Caki2 (cell line): ENCODE measurements at regions not wholly inside any gene's neighbourhood (a gene's known extent, or its start where the extent isn't known, plus 50 kb on each side); places are given as distances from the start of the nearest gene placed in this dataset.
A peak's percentile ranks its signal among the peaks of the same experiment; 100 is the strongest.

Source experiments
- DNase-seq: peaks from one replicate; pipeline ENCODE4 v3.0.0-alpha.2; 2015; ENCODE audit warnings: low read depth
- in situ Hi-C: cut with HindIII; loops from 2 replicates; pipeline ENCODE4 v1.10.0; 2016; ENCODE audit warnings: low sequenced_read_pairs, low pct_unique_long_range_greater_than_20kb, mixed read lengths

DNA sequence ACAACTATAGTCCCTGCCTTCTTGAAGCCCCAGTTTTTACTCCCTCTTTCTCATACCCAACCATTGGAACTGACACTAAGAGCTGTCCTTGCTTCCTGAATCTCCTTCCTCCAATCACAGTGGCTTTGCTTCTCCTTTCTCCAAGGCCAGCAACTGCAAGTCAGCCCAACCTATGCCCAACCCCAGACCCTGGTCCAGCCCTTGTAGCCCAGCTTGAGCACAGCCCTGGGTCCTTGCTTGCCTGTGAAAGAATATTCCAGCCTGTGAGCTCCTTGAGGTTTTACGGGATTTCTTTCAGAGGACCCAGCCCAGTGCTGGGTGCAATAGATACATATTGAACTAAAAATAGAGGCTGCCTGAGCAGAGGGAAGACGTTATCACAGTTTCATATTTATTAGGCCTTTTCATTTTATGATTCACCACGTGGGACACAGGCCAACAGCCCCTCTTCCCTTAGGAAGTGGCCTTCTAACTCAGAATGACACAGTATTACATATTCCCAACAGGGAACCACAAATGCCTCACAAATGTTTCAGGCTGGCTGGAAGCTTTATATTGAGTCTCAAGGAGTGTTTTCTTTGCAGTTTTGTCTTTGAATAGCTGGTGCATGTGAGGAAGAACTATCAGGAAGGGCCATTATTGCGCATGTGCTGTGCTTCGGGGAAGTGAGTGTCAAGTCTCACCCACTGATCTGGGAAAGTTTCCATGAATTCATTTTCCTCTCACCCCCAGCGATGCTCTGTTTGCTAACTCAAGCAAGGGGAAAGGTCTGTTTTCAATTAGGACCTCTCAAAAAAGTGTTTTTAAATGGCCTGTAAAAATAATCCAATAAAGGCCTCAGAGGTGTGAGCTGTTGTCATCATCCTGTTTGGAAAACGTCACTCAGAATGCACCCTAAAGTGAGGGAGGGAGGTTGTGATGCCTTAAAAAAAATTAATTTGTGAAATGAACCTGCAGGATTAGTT lies 92.3 kb upstream of the NFIA start:
- in situ Hi-C loops: no loop called here
- DNase-seq: no peak

DNA sequence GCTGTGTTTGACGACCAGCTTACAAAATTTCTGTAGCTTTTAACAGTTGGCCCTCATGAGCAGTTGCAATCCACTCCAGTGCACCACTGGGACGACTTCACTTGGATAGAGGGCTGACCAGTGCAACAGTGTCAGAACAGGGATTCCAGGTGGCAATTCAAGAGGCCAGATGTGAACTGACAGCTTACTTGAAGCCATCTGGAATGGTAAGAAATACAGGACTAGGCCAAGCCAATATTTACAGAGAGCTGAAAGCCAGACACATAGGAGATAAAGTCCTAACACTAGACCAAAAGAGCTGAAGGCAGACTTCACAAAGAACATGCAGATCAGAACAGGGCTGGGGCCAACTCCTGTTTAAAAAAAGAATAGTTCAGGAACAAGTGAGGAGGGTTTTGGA lies 93.5 kb upstream of the NFIA start:
- DNase-seq: no peak
- in situ Hi-C loops: no loop called here

DNA sequence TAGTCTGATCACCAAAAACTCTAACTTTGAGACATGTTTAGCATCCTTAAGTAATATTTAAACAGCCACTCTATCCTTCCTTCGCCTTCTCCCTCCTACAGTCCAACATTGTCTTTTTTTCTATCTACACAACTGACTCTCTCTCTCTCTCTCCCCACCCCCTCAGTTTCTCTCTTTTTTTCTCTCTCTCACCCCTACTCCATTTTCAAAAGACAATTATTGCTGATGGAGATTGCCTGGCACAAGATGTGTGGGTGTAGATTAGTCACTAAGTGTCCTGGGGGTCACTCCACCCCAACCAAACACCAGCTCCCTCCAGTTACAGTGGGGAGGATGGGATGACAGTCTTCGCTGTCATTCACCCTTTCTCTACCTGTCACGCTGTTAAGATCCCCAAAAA lies 94.5 kb upstream of the NFIA start:
- in situ Hi-C loops: no loop called here
- no peak for DNase-seq

DNA sequence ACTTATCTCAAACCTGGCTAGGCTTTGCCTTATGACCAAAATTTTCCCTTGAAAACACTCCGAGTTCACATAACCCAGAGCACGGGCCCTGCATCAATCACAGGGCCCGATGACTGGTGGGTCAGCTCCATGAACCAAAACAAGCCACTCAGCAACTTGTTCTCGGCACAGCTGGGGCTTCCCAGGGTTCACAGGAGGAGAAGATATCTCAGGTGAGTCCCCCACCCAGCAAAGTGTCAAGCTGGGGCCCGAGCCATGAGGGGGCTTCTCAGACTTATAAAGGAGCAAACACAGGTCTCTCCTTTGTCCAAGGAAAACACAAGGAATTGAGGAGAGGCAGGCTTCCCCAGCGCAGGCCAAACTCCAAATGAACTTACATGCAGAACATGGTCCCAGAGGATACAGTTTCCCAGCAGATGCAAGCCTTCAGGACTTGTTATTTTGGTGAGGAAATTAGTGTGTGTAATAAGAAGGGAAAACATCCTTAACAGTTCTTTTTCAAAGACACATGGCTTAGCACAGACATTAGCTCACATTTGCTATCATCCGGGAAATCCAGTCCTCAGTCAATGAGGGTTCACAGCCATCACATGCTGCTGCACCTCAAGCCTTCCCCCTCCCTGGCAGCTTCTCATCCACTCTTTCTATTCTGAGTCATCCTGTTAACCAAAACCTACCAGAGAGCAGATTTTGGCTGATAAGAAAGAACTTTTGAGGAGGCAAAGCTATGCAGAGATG lies 98.1 kb upstream of the NFIA start:
- no peak for DNase-seq
- in situ Hi-C loops: no loop called here

DNA sequence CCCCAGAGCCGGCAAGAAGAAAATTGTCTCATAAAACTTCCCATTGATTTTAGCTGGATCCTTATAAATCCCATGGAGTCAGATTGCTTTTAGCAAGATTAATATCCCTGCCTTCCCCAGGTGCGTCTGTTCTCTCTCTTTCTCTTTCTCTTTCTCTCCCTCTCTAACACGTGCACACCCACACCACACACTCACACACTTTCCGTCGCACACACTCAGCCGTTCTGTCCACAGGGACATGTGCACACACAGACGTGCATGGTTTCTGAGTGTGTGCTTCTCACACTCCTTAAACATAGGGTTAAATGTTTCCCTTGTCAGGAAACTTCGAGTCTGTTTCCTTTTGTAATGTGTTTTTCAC lies 98.7 kb upstream of the NFIA start:
- in situ Hi-C loops: no loop called here
- no peak for DNase-seq

DNA sequence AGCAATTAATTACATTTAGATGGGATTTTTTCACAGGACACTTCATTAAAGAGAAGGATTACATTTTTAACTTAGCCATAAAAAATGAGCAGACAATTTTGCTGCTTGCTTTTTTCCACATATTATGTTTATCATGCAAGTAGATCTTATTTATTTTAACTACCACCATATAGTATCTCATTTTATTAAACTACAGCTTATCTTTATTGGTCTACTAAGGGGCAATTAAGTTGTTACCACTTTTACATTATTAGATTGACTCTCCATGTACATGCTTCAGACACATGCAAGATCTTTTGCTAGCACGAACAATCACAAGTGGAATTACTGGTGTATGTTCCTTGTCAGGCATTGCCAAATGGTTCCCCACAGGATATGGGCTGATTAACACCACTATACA lies 99.8 kb upstream of the NFIA start:
- DNase-seq: no peak
- in situ Hi-C loops: no loop called here

DNA sequence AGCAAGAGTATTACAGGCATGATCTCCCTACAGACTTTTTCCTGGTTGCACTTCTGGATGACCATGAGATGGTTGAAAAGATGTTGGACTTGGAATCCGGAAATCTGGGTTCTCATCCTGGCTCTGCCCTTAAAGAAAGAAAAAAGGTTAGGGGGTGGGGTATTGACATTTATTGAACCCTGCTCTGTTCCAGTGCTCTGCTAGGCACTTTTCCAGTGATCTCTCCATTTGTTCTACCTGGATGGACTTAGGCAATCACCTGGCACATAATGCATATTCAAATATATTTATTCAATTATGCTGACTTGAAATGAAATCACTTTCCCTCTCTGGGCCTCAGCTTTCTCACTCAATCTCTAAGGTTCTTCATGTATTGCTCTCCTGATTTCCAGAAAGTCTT lies 101.0 kb upstream of the NFIA start:
- no peak for DNase-seq
- in situ Hi-C loops: no loop called here

DNA sequence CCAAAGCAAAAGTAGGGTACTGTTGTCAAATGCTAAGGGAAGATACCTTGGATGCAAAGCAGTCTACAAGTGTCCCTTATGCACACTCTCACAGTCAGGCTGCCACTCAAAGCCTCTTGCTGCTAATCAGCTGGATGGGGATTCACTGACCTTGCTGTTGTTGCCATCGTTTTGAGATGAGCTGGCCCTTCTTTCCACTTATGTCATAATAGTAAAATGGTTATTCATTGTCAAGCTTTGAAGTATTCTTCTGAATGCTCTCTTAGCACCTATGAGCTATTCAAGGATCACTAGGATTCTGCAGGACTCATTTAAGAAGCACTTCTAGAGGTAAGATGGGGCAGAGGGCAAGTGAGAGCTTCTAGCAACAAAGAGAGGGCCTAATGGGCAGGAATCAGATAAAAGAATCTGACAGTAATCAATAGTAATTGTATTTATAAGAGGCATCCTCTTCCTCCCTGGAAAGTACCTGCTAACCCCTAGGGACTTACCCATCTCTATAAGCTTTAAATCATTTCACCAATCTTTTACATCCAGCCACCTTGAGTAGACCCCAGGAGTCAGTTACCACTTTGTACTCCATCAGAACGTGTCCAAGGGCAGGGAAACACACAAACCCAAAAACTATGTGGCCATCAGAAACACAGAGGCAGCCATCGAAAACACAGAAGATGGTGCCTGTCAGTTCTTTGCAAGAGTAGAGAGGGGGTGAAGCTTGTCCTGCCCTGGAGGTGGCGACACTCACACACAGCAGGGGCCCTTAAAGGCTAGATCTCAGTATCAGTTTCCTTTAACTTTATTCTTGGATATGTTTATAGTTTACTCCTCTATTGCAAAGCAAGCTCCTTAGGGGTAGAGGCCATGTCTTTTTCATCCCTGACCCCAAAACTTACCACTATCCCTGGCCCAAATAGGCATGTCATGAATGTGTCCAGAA lies 103.7 kb upstream of the NFIA start:
- in situ Hi-C loops: no loop called here
- DNase-seq: peak; percentile 8

DNA sequence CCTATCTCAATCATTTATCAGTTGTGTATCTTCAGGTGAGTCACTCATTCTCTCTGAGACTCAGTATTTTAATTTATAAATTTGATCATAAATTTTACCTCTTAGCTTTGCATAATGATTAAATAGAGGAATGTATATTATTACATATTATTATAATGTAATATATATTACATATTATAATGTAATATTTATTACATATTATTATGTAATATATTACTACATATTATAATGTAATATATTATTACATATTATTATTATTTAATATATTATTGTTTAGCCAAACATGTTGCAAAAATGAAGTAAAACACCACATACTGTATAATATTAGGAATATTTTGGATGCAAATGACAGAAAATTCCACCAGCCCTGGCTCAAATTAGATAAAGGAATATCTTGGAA lies 104.7 kb upstream of the NFIA start:
- in situ Hi-C loops: no loop called here

DNA sequence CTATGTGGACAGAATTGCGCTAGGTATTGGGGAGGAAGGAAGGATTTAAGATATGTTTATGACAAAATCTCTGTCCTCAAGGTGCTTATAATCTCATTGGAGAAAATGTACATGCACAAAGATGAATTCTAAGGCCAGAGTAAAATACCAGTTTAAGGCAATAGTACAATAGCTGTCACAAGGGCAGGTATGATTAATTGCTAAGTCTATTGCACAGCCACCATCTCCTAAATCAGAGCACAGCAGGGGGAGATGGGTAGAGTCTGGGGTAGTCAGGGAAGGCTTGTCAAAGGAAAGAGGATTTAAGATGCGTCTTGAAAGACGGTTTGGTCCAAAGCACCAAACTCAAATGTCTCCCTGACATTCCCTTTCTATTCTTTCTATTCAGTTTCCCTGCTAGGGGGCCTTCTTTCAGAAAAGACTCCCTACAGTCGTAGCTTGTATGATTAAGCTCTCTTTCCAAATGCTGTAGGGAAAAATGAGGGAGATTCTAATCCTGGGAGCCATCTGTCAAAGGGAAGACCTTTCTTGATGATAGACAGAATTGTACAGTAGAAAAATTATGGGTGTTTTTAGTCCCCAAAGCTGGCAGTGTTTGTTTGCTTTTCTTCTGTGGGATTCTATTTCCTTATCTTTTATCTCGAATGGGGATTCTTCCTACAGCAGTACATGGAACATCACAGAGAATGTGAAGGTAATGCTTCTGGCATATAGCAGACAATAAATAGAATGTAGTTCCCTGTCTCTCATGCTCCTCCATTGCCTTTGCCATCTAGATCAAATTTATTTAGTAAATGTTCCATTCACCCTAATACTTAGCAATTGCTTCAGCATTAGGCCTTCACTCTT lies 107.6 kb upstream of the NFIA start:
- in situ Hi-C loops: no loop called here
- no peak for DNase-seq

More for the DNA sequence above, 104.7 kb upstream of the NFIA start:
- DNase-seq: no peak

DNA sequence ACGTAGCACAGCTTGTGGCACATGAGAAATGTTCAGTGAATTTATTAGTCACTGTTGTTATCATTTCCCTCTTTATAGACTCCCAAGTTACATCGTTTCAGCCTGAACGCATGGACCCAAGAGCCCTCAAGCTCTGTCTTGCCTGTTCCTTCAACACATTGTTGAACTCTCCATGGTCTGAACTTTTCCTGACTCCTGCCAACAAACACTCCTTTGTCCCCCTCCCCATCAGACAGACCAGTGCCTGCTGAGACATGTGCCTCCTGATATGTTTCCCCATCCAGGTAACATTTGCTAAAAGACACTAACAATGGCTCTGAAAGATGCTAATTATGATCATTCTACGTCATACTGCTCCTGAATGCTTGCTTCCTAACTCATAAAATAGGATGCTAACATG lies 108.7 kb upstream of the NFIA start:
- in situ Hi-C loops: no loop called here
- DNase-seq: no peak

DNA sequence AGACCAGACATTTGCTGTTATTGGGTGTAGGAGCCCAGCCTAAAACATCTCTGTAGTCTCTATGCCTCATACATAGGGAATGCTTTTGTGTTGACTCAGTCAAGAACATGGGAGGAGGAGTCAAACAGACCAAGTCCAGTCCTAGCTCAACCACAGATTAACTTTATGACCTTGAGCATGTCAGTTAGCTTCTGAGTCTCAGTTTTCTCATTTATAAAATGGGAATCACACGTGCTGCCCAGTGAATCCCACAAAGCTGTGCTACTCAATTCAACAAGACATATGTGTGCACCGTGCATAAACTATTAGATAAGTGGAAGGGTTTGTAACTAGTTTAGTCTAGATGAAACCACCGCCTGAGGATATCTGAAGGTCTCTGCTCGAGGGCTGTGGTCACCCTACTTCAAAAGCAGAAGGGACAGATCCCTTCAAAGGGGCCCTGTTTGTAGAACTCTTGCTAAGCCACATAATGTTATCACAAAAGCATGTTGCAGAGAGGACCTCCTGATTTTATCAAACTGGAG lies 109.5 kb upstream of the NFIA start:
- DNase-seq: peak; percentile 2
- in situ Hi-C loops: no loop called here

DNA sequence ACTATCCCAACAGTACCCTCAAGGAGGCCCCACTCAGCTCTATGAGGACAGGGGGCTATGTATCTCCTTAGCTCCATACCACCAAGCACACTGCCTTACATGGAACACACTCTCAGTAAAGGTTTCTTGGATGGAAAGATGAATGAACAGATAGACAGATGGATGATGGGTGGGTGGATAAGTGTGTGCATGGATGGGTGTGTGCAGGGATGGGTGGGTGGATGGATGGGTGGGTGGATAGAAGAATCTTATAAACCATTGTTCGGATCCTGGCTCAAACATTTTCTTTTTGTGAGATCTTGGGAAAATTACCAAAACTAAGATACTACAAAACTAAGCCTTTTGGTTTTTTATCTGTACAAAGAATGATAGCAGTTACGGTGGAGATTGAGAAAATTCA lies 111.0 kb upstream of the NFIA start:
- no peak for DNase-seq
- in situ Hi-C loops: no loop called here

DNA sequence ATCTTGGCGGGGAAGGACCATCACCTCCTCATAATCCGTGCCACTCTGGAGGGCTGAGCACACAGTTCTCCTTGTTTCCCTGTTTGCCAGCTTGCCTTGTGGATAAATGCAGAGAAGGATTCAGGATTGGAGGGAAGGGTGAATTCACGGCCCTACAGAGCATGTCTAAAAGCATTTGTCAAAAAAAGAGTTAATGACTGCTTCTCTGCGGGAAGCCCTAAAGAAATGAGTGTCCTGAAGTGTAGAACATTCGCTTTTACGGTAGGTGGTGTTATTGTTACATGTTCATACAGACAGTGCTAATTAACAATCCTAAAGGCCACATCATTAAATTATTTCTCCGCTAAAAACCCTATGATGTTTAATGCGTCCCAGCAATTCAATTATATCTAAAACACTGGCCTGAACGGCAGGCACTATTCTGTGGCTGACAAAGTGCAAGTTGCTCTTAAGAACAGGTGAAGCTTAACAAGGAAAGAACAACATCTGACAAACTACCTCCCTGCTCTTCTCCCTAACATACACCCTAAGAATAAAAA lies 112.3 kb upstream of the NFIA start:
- DNase-seq: peak; percentile 5
- in situ Hi-C loops: no loop called here

DNA sequence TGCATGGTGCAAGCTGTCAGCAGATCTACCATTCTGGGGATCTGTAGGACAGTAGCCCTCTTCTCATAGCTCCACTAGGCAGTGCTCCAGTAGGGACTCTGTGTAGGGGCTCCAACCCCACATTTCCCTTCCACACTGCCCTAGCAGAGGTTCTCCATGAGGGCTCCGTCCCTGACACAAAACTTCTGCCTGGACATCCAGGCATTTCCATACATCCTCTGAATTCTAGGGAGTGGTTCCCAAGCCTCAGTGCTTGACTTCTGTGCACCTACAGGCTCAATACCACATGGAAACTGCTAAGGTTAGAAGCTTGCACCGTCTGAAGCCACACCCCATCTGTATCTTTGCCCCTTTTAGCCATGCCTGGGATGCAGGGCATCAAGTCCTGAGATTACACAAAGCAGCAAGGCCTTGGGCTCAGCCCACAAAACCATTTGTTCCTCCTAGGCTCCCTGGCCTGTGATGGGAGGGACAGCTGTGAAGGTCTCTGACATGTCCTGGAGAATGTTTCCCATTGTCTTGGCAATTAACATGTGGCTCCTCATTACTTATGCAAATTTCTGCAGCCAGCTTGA lies 117.0 kb upstream of the NFIA start:
- no peak for DNase-seq
- in situ Hi-C loops: no loop called here

DNA sequence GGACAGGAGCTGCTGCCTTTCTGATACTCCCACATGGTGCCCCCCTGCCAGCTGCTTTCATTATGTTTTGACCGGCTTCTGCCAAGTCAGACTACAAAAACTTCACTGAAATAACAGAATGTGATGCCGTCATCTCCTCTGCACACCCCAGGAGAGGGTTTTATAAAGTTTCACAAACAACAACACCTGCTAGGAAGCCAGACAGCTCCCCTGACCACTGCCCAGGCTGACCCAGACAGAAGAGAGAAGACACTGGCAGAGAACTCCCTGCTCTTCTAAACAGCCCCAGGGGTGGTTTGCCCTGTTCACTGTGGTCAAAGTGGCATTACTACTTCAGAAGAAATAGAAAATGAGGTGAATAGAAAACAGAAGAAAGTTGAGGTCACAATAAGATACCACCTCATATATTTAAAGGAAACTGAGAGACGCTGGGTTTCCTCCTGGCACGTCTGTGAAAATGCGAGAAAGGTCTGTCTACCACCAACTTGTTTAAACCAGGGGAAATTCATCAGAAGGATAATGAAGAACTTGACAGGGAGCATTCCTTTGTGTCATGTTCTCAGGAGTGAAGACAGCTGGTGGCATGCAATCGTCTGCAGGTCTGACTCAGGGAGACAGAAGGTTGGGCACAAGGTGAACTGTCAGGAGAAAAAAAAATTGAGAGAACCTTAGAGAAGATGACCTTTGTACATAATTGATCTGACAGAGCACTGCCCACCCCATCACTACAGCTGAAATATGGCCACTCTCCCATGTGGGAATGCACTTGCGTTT lies 119.0 kb upstream of the NFIA start:
- in situ Hi-C loops: no loop called here
- no peak for DNase-seq
